IPS-18a (cell line): ENCODE measurements at regions not wholly inside any gene's neighbourhood (a gene's known extent, or its start where the extent isn't known, plus 50 kb on each side); places are given as distances from the start of the nearest gene placed in this dataset.

Experiments
- H3K27ac ChIP-seq: one replicate; pipeline ENCODE4 v1.5.1; 2013; ENCODE audit warnings: low read length
- H3K27me3 ChIP-seq: one replicate; pipeline ENCODE4 v1.6.1; 2013; ENCODE audit warnings: mild to moderate bottlenecking, low read length; ENCODE audit not compliant: control insufficient read depth, insufficient read depth
- H3K36me3 ChIP-seq: one replicate; pipeline ENCODE4 v1.6.1; 2013; ENCODE audit warnings: low read depth, low read length; ENCODE audit not compliant: control insufficient read depth
- H3K4me1 ChIP-seq: one replicate; pipeline ENCODE4 v1.6.1; 2013; ENCODE audit warnings: low read depth, low read length; ENCODE audit not compliant: control insufficient read depth
- H3K4me3 ChIP-seq: one replicate; pipeline ENCODE4 v1.5.1; 2013; ENCODE audit warnings: low read length
- H3K9ac ChIP-seq: one replicate; pipeline ENCODE4 v1.6.1; 2013; ENCODE audit warnings: mild to moderate bottlenecking, low read length, moderate library complexity
- H3K9me3 ChIP-seq: one replicate; pipeline ENCODE4 v1.6.1; 2013; ENCODE audit warnings: low read depth, low read length; ENCODE audit not compliant: control insufficient read depth

DNA sequence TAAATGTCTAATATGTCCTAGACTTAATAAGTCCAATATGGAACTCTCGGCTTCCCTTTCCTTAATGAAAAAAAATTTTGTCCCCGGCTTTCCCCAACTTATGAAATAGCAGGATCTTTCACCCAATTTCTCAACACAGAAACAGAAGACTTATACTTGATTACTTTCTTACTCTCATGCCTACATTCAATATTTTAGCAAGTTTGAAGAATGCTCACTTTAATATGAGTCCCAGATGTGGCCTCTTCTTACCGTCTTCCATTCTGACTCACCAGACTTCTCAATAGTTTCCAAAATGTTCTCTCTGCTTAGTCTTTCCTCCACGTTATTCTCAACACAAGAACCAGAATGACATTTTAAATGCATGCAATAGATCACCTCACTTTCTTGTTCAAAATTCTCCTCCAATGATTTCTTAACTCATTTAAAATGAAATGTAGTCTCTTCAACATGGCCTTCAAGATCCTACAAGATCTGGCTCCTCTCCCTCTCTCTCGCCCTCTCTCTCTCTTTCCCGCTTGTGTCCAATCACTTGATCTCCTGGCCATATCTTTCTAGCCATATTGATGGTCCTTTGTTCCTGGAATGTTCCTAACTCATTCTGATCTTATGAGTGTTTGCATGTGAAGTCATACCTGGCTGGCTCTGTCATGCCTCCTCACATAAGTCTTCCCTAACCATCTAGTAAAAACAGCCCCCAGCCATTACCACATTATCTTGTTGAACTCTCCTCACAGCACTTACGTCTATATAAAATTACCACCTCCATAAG lies 119.7 kb upstream of the FAM3C start:
- H3K4me3 ChIP-seq = no peak overlapping the region
- H3K27me3 ChIP-seq = no peaks in the 10 kb centered on the region
- no peaks in the 10 kb centered on the region for H3K36me3 ChIP-seq
- H3K4me1 ChIP-seq = peaks cover 9% of the 10 kb centered on the region
- H3K9me3 ChIP-seq = peaks cover 9% of the 10 kb centered on the region
- H3K27ac ChIP-seq = no peak overlapping the region
- H3K9ac ChIP-seq = no peak overlapping the region

DNA sequence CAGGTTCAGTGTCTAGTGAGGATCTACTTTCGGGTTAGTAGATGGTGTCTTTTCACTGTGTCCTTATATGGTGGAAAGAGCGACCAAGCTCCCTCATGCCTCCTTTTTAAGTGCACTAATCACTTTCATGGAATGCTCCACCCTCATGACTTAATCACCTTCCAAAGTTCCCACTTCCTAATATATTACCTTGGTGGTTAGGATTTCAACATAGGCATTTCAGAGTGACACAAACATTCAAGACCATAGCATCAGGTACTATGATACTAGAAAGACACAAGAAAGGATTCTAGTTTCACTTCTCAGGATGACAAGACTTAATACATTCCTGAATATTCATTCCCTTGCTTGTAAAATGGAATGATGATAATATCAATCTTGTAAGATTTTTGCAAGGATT lies 119.1 kb upstream of the FAM3C start:
- peaks cover 9% of the 10 kb centered on the region for H3K4me1 ChIP-seq
- H3K27ac ChIP-seq = no peak overlapping the region
- no peaks in the 10 kb centered on the region for H3K36me3 ChIP-seq
- H3K9me3 ChIP-seq = peaks cover 15% of the 10 kb centered on the region
- H3K27me3 ChIP-seq = no peaks in the 10 kb centered on the region
- H3K9ac ChIP-seq = no peak overlapping the region
- no peak overlapping the region for H3K4me3 ChIP-seq

DNA sequence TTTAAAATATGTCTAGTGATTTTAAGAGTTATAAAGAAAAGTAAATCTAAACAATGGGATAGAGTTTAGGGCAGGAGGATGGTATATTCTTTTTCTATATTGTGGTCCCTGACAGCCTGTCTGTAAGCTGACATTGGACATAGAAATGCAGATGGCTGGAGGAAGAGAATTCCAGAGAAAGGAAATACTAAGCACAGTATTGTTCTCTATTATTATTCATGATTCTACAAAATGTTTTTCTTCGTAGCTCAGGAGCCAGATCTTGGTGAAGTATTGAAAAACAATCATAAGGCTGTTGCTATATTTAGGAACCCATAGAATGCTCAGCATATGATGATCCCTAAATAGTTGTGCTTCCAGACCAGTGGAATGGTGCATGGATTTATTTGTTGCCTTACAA lies 117.0 kb upstream of the FAM3C start:
- Histone ChIP-seq H3K9me3 (peaks cover 17% of the 10 kb centered on the region), H3K4me1 (peaks cover 9% of the 10 kb centered on the region), H3K36me3 (no peaks in the 10 kb centered on the region), H3K27me3 (no peaks in the 10 kb centered on the region), H3K9ac (no peak overlapping the region), H3K27ac (no peak overlapping the region), H3K4me3 (no peak overlapping the region)

DNA sequence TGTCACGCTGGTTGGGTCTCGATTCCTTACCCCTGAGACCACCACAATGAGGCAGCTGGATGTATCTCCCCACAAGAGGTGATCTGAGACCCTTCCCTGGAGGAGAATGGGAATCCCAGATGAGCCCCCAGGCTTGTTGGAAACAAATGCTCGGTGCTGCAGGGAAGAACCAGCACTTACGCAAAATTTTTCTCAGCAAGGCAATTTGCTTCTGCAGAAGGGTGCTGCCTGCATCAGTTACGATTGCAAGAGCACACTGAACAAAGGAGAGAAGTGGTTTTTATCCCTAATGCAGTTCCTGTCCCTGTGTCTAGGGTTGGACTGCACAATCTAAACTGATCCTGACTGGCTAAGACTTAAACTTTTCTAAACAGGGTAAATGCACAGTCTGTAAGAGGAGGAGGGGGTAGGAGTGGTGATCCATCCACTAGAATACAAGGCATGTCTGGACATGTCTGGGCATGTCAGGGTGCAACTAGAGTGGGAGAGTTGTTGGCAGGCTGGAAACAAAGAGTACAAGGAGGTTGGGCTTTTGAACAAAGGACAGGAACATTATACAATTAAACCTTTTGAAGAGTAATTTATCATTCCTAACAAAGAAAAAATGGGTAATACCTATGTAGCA lies 114.9 kb upstream of the FAM3C start:
- H3K9me3 ChIP-seq = peaks cover 22% of the 10 kb centered on the region
- H3K27me3 ChIP-seq = no peaks in the 10 kb centered on the region
- no peak overlapping the region for H3K4me3 ChIP-seq
- H3K9ac ChIP-seq = no peak overlapping the region
- peaks cover 9% of the 10 kb centered on the region for H3K4me1 ChIP-seq
- no peaks in the 10 kb centered on the region for H3K36me3 ChIP-seq
- H3K27ac ChIP-seq = no peak overlapping the region

DNA sequence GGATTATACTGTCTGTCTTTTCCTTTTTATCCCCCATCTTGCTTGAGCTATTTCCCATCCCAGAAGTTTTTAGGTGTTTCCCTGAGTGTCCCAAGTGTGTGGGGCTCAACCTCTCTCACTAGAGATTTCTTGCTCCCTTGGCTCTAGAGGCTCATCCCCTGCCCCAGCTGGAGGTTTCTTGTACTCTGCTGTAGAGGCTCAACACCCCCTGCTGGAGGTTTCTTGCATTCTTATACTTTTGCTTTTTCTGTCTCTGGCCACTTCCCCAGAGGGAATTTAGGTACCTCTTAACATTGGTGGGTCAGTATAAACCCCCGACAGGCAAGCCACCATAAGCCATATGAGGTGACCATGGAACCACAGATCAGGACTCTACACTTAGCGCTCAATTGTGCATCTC lies 114.2 kb upstream of the FAM3C start:
- Histone ChIP-seq H3K27me3 (no peaks in the 10 kb centered on the region), H3K9ac (no peak overlapping the region), H3K36me3 (no peaks in the 10 kb centered on the region), H3K4me3 (no peak overlapping the region), H3K4me1 (peaks cover 9% of the 10 kb centered on the region), H3K9me3 (peaks cover 29% of the 10 kb centered on the region), H3K27ac (no peak overlapping the region)

DNA sequence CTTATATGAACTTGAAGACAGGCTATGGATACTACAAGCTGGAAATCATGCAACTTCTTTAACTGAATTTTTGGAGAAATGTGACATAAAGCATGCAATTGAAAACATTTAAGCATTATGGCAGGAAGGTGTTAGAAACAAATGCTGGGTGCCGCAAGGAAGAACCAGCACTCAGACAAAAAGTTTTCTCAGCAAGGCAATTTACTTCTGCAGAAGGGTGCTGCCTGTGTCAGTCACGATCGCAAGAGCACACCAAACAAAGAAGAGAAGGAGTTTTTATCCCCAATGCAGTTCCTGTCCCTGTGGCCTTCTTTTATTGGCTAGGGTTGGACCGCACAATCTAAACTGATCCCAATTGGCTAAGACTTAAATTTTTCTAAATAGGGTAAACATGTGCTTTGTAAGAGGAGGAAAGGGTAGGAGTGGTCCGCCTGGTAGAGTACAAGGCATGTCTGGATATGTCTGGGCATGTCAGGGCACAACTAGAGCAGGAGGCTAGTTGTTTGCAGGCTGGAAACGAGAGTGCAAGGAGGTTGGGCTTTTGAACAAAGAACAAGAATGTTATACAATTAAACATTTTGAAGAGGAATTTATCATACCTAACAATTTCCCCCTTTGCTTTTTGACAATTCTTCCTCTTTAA lies 109.6 kb upstream of the FAM3C start:
- peaks cover 28% of the 10 kb centered on the region for H3K9me3 ChIP-seq
- H3K36me3 ChIP-seq = no peaks in the 10 kb centered on the region
- no peak overlapping the region for H3K27ac ChIP-seq
- no peaks in the 10 kb centered on the region for H3K27me3 ChIP-seq
- no peaks in the 10 kb centered on the region for H3K4me1 ChIP-seq
- no peak overlapping the region for H3K9ac ChIP-seq
- no peak overlapping the region for H3K4me3 ChIP-seq

DNA sequence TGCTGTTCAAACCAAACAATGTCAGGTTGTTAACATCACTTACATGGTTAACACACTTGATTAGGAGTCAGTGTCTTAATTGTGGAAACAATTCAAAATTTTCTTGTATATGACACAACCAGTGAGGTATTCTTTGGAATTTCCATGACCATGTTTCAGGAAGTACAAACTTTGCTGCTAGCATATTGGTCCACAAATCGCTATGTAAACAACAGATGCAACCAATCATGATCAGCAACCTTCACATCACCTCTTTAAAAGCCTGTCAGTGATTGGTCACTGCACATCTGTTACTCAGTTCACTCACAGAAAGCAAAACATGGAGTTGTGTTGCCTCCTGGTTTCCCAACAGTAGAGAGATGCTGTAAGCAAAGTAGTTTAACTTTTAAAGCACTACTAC lies 108.9 kb upstream of the FAM3C start:
- Histone ChIP-seq H3K36me3 (no peaks in the 10 kb centered on the region), H3K27ac (no peak overlapping the region), H3K9ac (no peak overlapping the region), H3K4me3 (no peak overlapping the region), H3K27me3 (no peaks in the 10 kb centered on the region), H3K4me1 (no peaks in the 10 kb centered on the region), H3K9me3 (peaks cover 22% of the 10 kb centered on the region)

DNA sequence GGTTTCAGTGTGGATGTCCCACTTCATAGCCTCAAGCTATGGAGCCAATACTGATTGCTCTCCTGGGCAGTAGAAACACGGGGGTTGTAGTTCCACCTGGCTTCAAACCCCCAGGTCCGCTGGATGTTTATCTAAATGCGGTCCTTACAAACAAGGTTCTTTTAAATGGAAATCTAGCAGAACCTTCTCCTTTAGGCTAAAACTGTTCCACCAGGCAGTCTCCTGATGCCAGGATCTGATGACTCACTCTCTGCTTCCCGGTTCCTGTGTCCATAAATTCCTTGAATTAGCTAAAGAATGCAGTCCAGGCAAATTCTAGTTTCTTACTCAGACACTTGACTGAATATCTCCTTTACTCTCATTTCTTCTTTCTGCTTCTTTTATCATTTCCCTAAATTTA lies 108.4 kb upstream of the FAM3C start:
- no peaks in the 10 kb centered on the region for H3K4me1 ChIP-seq
- H3K27ac ChIP-seq = no peak overlapping the region
- H3K4me3 ChIP-seq = no peak overlapping the region
- H3K27me3 ChIP-seq = no peaks in the 10 kb centered on the region
- H3K36me3 ChIP-seq = no peaks in the 10 kb centered on the region
- H3K9me3 ChIP-seq = peaks cover 22% of the 10 kb centered on the region
- no peak overlapping the region for H3K9ac ChIP-seq

DNA sequence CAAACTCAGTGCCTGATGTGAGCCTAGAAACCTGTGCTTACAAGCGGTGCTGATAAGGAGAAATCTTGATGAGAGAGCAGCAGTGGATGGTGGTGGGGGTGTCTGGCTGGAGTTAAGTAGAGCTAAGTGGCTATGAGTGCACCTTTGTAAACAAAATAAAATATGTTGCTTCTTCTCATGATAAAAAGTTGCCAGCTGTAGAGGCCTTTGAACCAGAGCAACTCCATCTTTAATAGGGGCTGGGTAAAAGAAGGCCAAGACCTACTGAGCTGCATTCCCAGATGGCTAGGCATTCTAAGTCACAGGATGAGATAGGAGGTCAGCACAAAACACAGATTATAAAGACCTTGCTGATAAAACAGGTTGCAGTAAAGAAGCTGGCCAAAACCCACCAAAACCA lies 107.6 kb upstream of the FAM3C start:
- no peak overlapping the region for H3K9ac ChIP-seq
- no peaks in the 10 kb centered on the region for H3K27me3 ChIP-seq
- H3K36me3 ChIP-seq = no peaks in the 10 kb centered on the region
- H3K9me3 ChIP-seq = peaks cover 22% of the 10 kb centered on the region
- no peaks in the 10 kb centered on the region for H3K4me1 ChIP-seq
- H3K27ac ChIP-seq = no peak overlapping the region
- no peak overlapping the region for H3K4me3 ChIP-seq

DNA sequence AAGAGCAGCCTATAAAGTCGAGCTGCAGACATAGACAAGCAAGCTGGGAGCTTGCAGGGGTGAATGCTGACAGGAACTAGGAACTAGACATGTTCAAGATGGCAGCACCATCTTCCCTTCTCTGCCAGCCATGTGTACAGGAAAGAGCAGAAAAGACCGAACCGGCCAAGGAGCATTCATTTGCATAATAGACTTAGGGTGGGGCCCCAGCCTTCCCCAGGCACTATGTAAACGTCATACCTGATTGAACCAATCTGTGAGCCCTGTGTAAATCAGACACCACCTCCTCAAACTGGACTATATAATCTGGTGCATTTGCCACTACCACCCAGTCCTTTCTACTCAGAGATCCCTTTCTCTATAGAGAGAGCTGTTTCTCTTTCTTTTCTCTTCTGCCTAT lies 106.9 kb upstream of the FAM3C start:
- Histone ChIP-seq H3K27ac (no peak overlapping the region), H3K9ac (no peak overlapping the region), H3K4me1 (no peaks in the 10 kb centered on the region), H3K36me3 (no peaks in the 10 kb centered on the region), H3K4me3 (no peak overlapping the region), H3K27me3 (no peaks in the 10 kb centered on the region), H3K9me3 (peaks cover 22% of the 10 kb centered on the region)

DNA sequence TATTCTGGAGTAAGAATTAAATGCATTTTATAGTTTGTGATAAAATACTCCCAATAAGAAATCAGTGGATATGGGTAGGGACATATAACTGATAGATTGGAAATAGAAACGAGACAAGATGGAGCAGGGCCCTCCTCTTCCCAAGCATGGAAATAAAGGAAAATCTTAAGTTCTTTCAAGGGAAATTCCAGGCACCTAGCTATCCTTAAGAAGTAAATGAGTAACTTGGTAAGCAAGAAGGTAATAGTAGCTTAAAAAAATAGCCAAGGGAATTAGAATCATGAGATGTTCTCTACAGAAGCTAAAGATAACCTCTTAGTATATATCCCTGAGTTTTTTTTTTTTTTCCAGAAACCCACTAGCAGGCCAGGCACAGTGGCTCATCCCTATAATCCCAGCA lies 105.5 kb upstream of the FAM3C start:
- H3K36me3 ChIP-seq = no peaks in the 10 kb centered on the region
- H3K9ac ChIP-seq = no peak overlapping the region
- no peak overlapping the region for H3K4me3 ChIP-seq
- peaks cover 22% of the 10 kb centered on the region for H3K9me3 ChIP-seq
- no peak overlapping the region for H3K27ac ChIP-seq
- H3K4me1 ChIP-seq = no peaks in the 10 kb centered on the region
- no peaks in the 10 kb centered on the region for H3K27me3 ChIP-seq
